ENCODE measurements at regions not wholly inside any gene's neighbourhood (a gene's known extent, or its start where the extent isn't known, plus 50 kb on each side); places are given as distances from the start of the nearest gene placed in this dataset.

- no peak for DNase-seq
These were observed 97.1 kb upstream of the TMC3 start for GRCh38 chr15:81471151-81471550.

DNA sequence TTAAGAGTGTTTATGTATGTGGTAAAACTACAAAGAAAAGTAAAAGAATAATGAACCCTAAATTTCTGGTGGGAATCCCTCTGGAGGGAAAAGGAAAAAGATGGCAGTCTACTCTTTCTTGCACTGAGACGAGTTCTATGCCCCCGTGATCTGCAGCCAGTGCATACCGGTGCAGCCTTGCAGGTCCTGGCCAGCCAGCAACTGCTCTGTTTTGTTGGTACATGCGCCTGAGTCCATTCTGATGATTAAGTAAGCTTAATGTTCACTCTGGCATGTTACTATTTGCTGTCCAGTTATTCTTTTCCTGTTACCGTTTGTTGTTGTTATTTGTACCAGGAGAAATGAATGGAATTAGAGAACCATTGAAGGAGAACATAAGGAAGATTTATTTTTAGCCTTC, 95.1 kb upstream of the TMC3 start:
- no peak for DNase-seq

- no peak for DNase-seq
These were observed 92.7 kb upstream of the TMC3 start for GRCh38 chr15:81466741-81467140.

GRCh38 chr15:81454024-81454423, 80.0 kb upstream of the TMC3 start:
- no peak for DNase-seq

DNA sequence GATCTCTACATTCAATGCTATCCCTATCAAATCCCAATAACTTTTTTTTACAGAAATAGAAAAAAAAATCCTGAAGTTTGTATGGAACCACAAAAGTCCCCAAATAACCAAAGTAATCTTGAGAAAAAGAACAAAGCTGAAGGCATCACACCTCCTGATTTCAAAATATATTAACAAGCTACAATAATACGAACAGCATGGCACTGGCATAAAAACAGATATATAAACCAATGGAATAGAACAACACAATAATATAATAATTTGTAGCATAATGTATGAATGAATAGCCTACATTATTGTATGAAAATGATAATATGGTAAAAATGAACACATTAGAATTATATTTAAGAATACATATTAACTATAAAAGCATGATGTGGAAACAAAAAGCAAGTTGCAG, 76.7 kb upstream of the TMC3 start:
- no peak for DNase-seq

GRCh38 chr15:81449836-81450474, 75.9 kb upstream of the TMC3 start:
- no peak for DNase-seq

- DNase-seq = no peak
These were observed 69.2 kb upstream of the TMC3 start for GRCh38 chr15:81443040-81443820.

- DNase-seq = no peak
These were observed 68.4 kb upstream of the TMC3 start for GRCh38 chr15:81442454-81442853.

- no peak for DNase-seq
These were observed 60.8 kb upstream of the TMC3 start for GRCh38 chr15:81434851-81435250.

DNA sequence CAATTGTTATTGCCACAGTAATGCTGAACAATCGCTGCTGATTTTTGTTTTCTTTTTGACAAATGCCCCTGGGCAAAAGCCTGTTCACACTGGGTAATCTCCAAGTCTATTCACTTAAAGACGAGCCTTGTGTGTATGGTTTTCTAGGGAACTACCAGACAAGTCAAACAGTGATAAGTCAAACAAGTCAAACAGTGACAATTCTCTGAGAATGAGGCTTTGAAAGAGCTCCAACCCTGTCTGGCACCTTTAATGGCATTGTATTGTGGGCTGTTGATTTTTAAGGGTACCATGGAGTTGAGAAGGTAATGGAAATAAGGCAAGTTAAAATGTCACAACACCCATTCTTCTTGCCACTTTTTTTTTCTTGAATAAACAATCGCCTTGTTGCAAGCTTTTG, 59.4 kb upstream of the TMC3 start:
- no peak for DNase-seq

GRCh38 chr15:81432179-81432578, 58.2 kb upstream of the TMC3 start:
- no peak for DNase-seq

GRCh38 chr15:81427176-81427575, 53.2 kb upstream of the TMC3 start:
- DNase-seq = no peak

DNA sequence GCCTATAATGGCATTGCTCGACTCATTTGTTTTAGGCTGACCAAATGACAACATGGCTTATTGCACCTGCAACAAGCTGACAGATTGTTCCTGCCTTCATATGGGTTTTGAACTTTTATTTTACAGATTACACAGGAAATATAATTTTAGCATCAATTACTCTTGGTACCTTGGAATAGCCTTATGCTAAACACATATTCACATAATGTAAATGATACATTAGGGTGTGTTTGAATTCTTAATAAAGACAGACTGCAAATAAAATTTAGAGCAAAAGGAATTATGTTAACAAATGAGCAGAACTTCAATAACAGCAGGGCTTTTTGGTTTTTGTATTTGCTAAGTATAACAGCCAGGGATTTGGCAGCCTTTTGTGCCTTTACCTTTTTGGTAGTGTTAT, 51.9 kb upstream of the TMC3 start:
- no peak for DNase-seq

Data from NCI-H187 (cell line).